ENCODE measurements at regions not wholly inside any gene's neighbourhood (a gene's known extent, or its start where the extent isn't known, plus 50 kb on each side); places are given as distances from the start of the nearest gene placed in this dataset.

DNA sequence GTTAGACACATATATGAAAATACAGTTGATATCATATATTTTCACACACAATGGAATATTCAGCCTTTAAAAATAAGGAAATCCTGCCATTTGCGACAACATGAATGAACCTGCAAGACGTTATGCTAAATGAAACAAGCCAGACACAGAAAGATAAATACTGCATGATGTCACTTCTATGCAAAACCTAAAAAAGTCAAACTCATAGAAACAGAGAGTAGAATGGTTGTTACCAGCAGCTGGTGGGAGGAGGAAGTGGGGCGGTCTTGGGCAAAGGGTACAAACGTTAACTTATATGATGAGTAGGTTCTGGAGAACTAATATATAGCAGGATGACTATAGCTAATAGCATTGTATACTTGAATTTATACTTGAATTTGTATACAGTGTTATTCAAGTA lies 213.2 kb upstream of the NR2F2 start:
- DNase-seq (ENCODE audit: low read depth in 1 of 2, low spot score in 1 of 2), result no peak
- H3K27me3 ChIP-seq (ENCODE audit: insufficient read depth, poor library complexity, severe bottlenecking), result no peaks in the 10 kb centered on the region
- no peak for TF ChIP-seq SPI1 (IDR thresholded peaks at IDR 0.05; ENCODE audit: borderline replicate concordance, low read depth)
- no peak for TF ChIP-seq REST (IDR thresholded peaks at IDR 0.05; ENCODE audit: insufficient replicate concordance, low read depth)
- TF ChIP-seq POLR2AphosphoS5 (IDR thresholded peaks at IDR 0.05; ENCODE audit: low read depth), result no peak
- no peak for TF ChIP-seq CTCF (IDR thresholded peaks at IDR 0.05; ENCODE audit: insufficient read depth, low read length)
- TF ChIP-seq GABPA (IDR thresholded peaks at IDR 0.05; ENCODE audit: low read depth), result no peak
- no peak overlapping the region for H3K4me3 ChIP-seq (replicated peaks; ENCODE audit: insufficient read depth, low read length)
- no peak overlapping the region for H3K27ac ChIP-seq (replicated peaks)

GRCh38 chr15:96119734-96120133 lies 210.8 kb upstream of the NR2F2 start:
- TF ChIP-seq POLR2AphosphoS5 (IDR thresholded peaks at IDR 0.05; ENCODE audit: low read depth) (no peak), REST (IDR thresholded peaks at IDR 0.05; ENCODE audit: insufficient replicate concordance, low read depth) (no peak), SPI1 (IDR thresholded peaks at IDR 0.05; ENCODE audit: borderline replicate concordance, low read depth) (no peak), CTCF (IDR thresholded peaks at IDR 0.05; ENCODE audit: insufficient read depth, low read length) (no peak), GABPA (IDR thresholded peaks at IDR 0.05; ENCODE audit: low read depth) (no peak)
- H3K27ac ChIP-seq (replicated peaks), result no peak overlapping the region
- no peak for DNase-seq (ENCODE audit: low read depth in 1 of 2, low spot score in 1 of 2)
- H3K4me3 ChIP-seq (replicated peaks; ENCODE audit: insufficient read depth, low read length), result no peak overlapping the region
- no peaks in the 10 kb centered on the region for H3K27me3 ChIP-seq (ENCODE audit: insufficient read depth, poor library complexity, severe bottlenecking)

- H3K27me3 ChIP-seq (ENCODE audit: insufficient read depth, poor library complexity, severe bottlenecking), result no peaks in the 10 kb centered on the region
- H3K27ac ChIP-seq (replicated peaks), result no peak overlapping the region
- no peak for DNase-seq (ENCODE audit: low read depth in 1 of 2, low spot score in 1 of 2)
- no peak for TF ChIP-seq GABPA (IDR thresholded peaks at IDR 0.05; ENCODE audit: low read depth)
- no peak for TF ChIP-seq SPI1 (IDR thresholded peaks at IDR 0.05; ENCODE audit: borderline replicate concordance, low read depth)
- no peak for TF ChIP-seq REST (IDR thresholded peaks at IDR 0.05; ENCODE audit: insufficient replicate concordance, low read depth)
- TF ChIP-seq CTCF (IDR thresholded peaks at IDR 0.05; ENCODE audit: insufficient read depth, low read length), result no peak
- no peak for TF ChIP-seq POLR2AphosphoS5 (IDR thresholded peaks at IDR 0.05; ENCODE audit: low read depth)
- no peak overlapping the region for H3K4me3 ChIP-seq (replicated peaks; ENCODE audit: insufficient read depth, low read length)
Measured at GRCh38 chr15:96121086-96121920, 209.2 kb upstream of the NR2F2 start.
